ENCODE measurements at regions not wholly inside any gene's neighbourhood (a gene's known extent, or its start where the extent isn't known, plus 50 kb on each side); places are given as distances from the start of the nearest gene placed in this dataset.

DNA sequence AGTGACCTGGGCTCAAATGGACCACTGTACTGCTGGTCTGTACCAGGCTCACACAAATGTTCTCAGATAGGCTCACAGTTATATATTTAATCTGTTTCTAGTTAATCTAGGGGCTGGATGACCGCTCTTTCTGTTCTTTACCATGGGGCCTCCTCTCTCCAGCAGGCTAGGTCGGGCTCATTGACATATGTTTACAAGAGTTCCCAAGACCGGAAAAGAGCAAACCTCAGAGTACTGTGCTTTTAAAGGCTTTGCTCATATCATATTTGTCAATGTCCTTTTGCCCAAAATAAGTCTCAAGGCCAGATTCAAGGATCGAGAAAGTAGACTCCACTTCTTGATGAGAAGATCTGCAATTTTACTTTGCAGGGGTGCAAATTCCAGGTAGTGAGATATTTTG is 348.0 kb upstream of the EPHA6 start:
- TF ChIP-seq EZH2 (IDR thresholded peaks at IDR 0.05; ENCODE audit: low read length, missing control alignments), result no peak
- TF ChIP-seq, protein P1, sequence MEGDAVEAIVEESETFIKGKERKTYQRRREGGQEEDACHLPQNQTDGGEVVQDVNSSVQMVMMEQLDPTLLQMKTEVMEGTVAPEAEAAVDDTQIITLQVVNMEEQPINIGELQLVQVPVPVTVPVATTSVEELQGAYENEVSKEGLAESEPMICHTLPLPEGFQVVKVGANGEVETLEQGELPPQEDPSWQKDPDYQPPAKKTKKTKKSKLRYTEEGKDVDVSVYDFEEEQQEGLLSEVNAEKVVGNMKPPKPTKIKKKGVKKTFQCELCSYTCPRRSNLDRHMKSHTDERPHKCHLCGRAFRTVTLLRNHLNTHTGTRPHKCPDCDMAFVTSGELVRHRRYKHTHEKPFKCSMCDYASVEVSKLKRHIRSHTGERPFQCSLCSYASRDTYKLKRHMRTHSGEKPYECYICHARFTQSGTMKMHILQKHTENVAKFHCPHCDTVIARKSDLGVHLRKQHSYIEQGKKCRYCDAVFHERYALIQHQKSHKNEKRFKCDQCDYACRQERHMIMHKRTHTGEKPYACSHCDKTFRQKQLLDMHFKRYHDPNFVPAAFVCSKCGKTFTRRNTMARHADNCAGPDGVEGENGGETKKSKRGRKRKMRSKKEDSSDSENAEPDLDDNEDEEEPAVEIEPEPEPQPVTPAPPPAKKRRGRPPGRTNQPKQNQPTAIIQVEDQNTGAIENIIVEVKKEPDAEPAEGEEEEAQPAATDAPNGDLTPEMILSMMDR (conservative IDR thresholded peaks at IDR 0.05 in 1 of 2, IDR thresholded peaks at IDR 0.05 in 1 of 2; ENCODE audit: low read depth in 1 of 2, low read length in 2 of 2), result no peak
